NCI-H1694 (cell line): ENCODE measurements at regions not wholly inside any gene's neighbourhood (a gene's known extent, or its start where the extent isn't known, plus 50 kb on each side); places are given as distances from the start of the nearest gene placed in this dataset.

ENCODE experiments used
- DNase-seq: peaks from one replicate; lab custom pipeline; 2025; lab: John Stamatoyannopoulos, UW

DNA sequence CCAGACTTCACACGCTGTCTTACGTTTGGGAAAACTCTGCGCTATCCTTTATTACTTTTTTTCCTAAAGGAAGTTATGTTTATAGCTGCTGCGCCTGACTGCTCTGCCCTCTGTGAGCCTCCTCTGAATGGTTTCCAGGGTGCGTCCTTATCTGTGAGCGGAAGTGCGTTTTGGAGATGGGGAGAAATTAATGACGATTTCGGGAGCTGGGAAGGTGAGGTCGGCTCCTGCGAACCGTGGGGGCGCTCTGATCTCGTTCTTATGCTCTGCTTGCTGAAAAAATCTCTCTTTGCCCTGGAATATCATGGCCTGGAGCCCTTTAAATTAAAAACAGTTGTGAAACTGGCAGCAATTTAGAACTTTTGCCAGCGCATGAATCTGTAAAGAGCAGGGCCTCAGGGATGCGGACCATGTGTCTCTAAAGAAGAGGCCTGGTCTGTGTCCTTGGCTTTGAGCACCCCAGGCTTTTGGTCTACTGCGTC lies 135.7 kb upstream of the ZFHX3 start:
- DNase-seq = no peak

- no peak for DNase-seq
Observed at GRCh38 chr16:73179705-73180331, 131.9 kb upstream of the ZFHX3 start.

GRCh38 chr16:73177729-73178295 lies 129.9 kb upstream of the ZFHX3 start:
- DNase-seq = no peak

DNA sequence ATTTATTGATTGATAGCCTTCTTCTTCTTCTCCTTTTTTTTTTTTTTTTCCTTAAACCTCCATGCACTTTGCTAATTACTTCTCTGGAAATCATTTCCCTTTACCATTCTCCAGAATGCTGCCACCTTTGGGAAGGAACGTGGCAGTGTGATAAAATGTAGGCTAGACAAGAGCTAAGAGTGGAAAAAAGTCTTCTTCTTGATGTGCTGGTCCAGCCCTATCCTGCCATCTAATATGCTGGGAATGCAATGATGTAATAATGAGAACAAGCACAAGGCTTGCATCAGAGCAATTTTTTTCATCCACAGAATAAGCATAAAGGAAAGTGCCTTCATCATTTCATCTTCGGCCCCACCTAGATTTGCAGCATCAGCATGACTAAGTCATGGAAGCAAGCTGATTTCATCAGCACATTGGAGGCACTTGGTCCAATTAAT lies 128.7 kb upstream of the ZFHX3 start:
- DNase-seq = no peak

GRCh38 chr16:73172973-73173709 lies 125.2 kb upstream of the ZFHX3 start:
- no peak for DNase-seq

- peak; percentile 54 for DNase-seq
Observed at GRCh38 chr16:73172241-73172972, 124.5 kb upstream of the ZFHX3 start.

GRCh38 chr16:73171901-73172240 lies 123.9 kb upstream of the ZFHX3 start:
- DNase-seq = no peak

DNA sequence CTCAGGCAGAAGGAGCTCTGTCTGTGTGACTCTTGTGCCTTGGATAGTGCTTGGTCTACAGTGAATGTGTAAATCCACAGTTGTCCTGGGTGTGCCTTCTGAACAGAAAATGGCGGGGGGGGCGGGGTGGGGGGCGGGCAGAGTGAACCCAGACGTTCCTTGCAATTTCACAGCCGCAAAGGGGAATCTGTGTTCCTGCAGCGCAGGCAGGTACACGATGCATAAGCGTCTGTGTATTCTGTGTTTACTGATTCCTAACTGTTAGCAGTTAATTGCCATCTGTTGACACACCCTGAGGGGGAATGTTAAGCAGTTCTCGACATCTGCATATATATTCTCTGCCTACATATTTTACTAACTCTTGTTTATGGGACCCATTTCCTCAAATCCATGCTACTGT lies 123.5 kb upstream of the ZFHX3 start:
- DNase-seq = peak; percentile 70

DNA sequence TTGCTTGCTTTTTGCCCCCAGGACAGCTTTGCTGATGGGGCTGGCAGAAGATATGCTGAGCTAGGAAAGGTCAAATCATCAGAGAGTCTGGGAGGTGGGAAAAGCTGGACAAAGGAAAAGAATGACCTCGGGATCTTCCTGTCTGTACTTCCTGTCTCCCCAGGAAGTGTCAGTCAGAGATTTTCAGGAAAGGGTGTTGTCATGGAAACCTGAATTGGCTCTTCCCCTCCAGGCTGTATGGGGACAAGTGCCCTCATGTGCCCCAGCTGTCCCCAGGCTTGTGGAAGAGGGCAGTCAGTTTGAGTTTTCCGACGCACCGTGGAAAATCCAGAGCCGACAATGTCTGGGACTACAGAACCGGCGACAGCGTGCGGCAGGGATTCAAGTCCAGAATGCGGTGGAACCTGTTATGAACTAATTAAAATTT lies 122.7 kb upstream of the ZFHX3 start:
- DNase-seq = no peak

- no peak for DNase-seq
Observed at GRCh38 chr16:73166947-73167550, 119.1 kb upstream of the ZFHX3 start.

GRCh38 chr16:73166441-73166851 lies 118.5 kb upstream of the ZFHX3 start:
- DNase-seq = no peak

GRCh38 chr16:73163238-73163815 lies 115.4 kb upstream of the ZFHX3 start:
- DNase-seq = no peak

- DNase-seq = no peak
Observed at GRCh38 chr16:73161977-73162376, 114.0 kb upstream of the ZFHX3 start.

DNA sequence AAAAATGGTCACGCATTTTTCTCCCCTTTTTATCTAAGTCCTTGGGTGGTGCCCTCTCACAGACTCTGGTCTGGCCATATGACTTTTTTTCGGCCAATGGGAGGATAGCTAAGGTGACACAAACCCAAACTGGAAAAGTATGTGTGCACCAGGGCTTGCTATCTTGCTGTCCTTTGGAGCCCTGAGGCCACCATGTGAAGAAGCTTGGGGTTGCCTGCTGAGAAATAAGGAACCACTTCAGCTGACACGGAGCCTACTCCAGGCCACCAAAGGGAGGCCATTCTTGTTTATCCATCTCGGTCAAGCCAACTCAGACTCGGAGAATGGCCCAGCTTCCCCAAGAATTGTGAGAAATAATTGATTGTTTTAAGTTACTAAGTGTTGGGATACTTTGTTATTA lies 111.4 kb upstream of the ZFHX3 start:
- DNase-seq = no peak

- DNase-seq = no peak
Observed at GRCh38 chr16:73157861-73158260, 109.9 kb upstream of the ZFHX3 start.

DNA sequence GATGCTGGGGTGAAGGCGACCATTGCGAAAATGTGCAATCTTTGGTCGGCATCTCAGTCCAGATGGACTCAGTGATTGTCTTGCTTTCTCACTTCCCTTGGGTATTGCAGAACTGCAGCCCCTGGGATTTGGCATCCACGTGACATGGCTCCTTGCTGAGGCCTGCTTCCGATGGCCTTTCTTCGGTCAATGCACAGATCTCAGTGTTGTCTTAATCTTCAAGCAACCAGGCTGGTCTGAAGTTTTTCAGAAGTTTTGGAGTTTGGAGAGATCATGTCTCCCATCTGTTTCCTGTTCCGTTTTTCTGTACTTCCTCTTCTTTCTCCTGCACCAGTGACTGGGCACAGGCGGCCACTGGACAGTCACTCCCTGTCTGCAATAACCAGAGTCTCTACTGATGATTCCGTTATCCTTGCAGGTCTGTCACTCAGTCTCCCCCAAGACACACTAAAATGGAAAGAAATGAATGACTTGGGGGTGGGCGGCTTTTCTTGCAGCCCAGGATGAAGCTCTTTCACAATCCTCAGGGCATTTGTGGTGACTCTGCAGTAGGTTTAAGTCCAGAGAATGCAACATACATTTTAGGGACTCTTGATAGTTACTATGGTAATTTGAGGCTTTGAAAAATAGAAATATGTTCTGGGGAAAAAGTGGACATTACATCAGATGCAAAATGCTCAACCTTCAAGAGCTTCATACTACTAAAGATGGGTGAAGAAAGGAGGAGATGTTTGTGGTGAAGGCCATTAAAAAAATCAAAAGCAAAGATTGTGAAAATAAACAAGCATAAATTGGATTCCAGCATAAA lies 106.3 kb upstream of the ZFHX3 start:
- no peak for DNase-seq

- DNase-seq = no peak
Observed at GRCh38 chr16:73152386-73153125, 104.6 kb upstream of the ZFHX3 start.

DNA sequence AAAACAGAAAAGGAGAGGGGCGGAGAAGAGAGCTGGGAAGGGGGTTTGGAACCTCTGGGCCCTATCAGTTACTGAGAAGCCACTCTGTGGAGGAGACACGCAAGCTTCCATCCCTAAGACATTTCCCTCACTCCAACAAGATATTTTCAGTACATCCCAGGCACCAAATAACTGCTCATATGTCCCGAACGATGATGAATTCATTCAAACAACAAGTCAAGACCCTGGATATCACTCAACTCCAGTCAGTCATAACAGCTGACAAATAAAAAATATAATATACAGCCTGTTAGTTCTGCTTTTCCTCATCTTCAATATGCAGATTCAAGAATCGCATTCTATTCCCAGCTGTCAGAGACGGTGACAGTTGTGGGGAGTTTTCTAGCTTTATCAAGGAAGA lies 104.0 kb upstream of the ZFHX3 start:
- DNase-seq = no peak

DNA sequence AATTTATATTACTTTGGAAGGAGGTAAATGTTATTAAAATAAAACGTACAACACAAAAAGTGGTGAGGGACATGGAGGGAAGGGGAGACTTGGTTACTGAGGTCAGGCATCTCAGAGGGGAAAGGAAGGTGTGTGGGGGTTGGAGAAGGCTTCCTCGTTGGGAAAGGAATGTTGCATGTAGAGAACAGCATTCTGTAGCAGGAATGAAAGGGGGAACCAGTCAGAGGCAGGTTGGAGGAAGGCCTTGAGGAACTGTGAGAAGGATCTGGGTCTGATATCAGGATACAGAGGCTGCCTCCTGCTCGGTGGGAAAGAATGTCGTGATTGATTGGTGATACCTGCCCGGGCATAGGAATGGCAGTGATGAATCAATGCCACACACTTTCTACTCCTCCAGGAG lies 103.3 kb upstream of the ZFHX3 start:
- DNase-seq = no peak

GRCh38 chr16:73150786-73151185 lies 102.9 kb upstream of the ZFHX3 start:
- DNase-seq = no peak
